ENCODE measurements at regions not wholly inside any gene's neighbourhood (a gene's known extent, or its start where the extent isn't known, plus 50 kb on each side); places are given as distances from the start of the nearest gene placed in this dataset.

- Histone ChIP-seq H3K4me3 (no peak overlapping the region), H3K27ac (no peak overlapping the region), H3K9me3 (no peaks in the 10 kb centered on the region), H3K36me3 (no peaks in the 10 kb centered on the region), H3K27me3 (peaks cover 9% of the 10 kb centered on the region), H3K4me1 (no peaks in the 10 kb centered on the region)
- no peak for ATAC-seq
- WGBS, 2 donors (ENCODE audit: low coverage in 1 of 2), result 80% methylated on average over 1 of the region's 9 CpGs; no CpG with 5 or more reads in 1 of the 2 donors
- TF ChIP-seq, protein P1, sequence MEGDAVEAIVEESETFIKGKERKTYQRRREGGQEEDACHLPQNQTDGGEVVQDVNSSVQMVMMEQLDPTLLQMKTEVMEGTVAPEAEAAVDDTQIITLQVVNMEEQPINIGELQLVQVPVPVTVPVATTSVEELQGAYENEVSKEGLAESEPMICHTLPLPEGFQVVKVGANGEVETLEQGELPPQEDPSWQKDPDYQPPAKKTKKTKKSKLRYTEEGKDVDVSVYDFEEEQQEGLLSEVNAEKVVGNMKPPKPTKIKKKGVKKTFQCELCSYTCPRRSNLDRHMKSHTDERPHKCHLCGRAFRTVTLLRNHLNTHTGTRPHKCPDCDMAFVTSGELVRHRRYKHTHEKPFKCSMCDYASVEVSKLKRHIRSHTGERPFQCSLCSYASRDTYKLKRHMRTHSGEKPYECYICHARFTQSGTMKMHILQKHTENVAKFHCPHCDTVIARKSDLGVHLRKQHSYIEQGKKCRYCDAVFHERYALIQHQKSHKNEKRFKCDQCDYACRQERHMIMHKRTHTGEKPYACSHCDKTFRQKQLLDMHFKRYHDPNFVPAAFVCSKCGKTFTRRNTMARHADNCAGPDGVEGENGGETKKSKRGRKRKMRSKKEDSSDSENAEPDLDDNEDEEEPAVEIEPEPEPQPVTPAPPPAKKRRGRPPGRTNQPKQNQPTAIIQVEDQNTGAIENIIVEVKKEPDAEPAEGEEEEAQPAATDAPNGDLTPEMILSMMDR (IDR thresholded peaks at IDR 0.05), result no peak
- TF ChIP-seq POLR2A (IDR thresholded peaks at IDR 0.05), result no peak
- TF ChIP-seq EP300 (IDR thresholded peaks at IDR 0.05), result no peak
- TF ChIP-seq POLR2AphosphoS5 (IDR thresholded peaks at IDR 0.05), result no peak
Measured at GRCh38 chr5:133750356-133750755, 138.0 kb upstream of the FSTL4 start.

- WGBS, 2 donors (ENCODE audit: low coverage in 1 of 2), result 56 to 88% methylated on average over 1 to 3 of the region's 3 CpGs
- ATAC-seq, result no peak
Measured at GRCh38 chr5:133749331-133749985, 137.1 kb upstream of the FSTL4 start.

DNA sequence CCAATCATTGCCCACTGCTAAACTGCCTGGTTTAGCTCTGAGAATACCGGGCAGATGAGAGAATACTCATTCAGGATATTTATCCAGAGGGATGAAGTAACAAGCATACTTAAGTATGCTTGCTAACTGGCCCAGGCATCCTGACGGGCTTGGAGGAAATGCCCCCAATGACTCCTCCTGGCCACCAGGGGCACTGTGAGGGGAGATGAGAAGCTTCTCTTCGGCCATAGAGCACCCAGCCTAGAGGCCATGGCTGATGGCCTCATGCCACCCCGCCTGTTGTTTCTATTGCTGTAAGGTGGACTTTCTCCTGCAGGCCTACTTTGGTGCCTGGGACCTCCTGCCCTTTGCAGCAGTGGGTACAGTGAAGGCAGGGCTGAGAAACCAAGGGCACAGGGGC, 134.5 kb upstream of the FSTL4 start:
- 84 to 100% methylated on average over 3 to 4 of the region's 4 CpGs for WGBS, 2 donors (ENCODE audit: low coverage in 1 of 2)
- no peaks in the 10 kb centered on the region for H3K36me3 ChIP-seq
- no peaks in the 10 kb centered on the region for H3K9me3 ChIP-seq
- no peak for ATAC-seq
- H3K27me3 ChIP-seq, result peaks cover 2% of the 10 kb centered on the region
- H3K4me1 ChIP-seq, result no peaks in the 10 kb centered on the region
- no peak overlapping the region for H3K4me3 ChIP-seq
- no peak overlapping the region for H3K27ac ChIP-seq
- no peak for TF ChIP-seq EP300 (IDR thresholded peaks at IDR 0.05)
- TF ChIP-seq, protein P1 (IDR thresholded peaks at IDR 0.05), result no peak
- TF ChIP-seq POLR2A (IDR thresholded peaks at IDR 0.05), result no peak
- no peak for TF ChIP-seq POLR2AphosphoS5 (IDR thresholded peaks at IDR 0.05)

More at GRCh38 chr5:133749331-133749985, 137.1 kb upstream of the FSTL4 start:
- Histone ChIP-seq H3K9me3 (no peaks in the 10 kb centered on the region), H3K27me3 (no peaks in the 10 kb centered on the region), H3K27ac (no peak overlapping the region), H3K4me3 (no peak overlapping the region), H3K36me3 (no peaks in the 10 kb centered on the region), H3K4me1 (no peaks in the 10 kb centered on the region)
- TF ChIP-seq POLR2A (IDR thresholded peaks at IDR 0.05) (no peak), POLR2AphosphoS5 (IDR thresholded peaks at IDR 0.05) (no peak), EP300 (IDR thresholded peaks at IDR 0.05) (no peak)
- TF ChIP-seq, protein P1 (IDR thresholded peaks at IDR 0.05), result no peak

- no peaks in the 10 kb centered on the region for H3K36me3 ChIP-seq
- TF ChIP-seq, protein P1 (IDR thresholded peaks at IDR 0.05), result no peak
- no peaks in the 10 kb centered on the region for H3K9me3 ChIP-seq
- H3K27ac ChIP-seq, result no peak overlapping the region
- no peak overlapping the region for H3K4me3 ChIP-seq
- WGBS, 2 donors (ENCODE audit: low coverage in 1 of 2), result 44 to 53% methylated on average over 3 of the region's 3 CpGs
- H3K27me3 ChIP-seq, result peaks cover 17% of the 10 kb centered on the region
- no peak for ATAC-seq
- H3K4me1 ChIP-seq, result no peaks in the 10 kb centered on the region
Measured at GRCh38 chr5:133744960-133745308, 132.6 kb upstream of the FSTL4 start.

Measured in gastroesophageal sphincter (tissue), 4 donors.